ENCODE measurements at regions not wholly inside any gene's neighbourhood (a gene's known extent, or its start where the extent isn't known, plus 50 kb on each side); places are given as distances from the start of the nearest gene placed in this dataset.

DNA sequence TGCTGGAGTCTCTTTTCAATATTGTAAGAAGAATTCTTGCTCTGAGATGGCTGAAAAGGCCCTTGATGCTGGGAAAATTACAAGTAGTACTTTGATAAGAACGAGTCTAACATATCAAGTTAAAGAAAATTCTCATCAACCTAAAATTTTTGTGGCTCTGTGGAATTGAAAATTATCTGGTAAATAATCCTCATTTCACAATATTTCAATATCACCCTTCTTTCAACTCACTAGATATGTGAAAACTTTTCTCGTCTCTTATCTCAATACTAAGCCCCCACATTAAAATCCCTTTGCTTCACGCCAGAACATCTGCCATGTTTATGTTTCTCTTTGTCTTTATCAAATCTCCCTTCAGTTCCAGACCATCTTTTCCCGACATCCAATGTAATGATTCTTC is 448.8 kb downstream of the ZNF516 start:
- no peak for TF ChIP-seq EGR1 (IDR thresholded peaks at IDR 0.05)
- TF ChIP-seq RAD21 (IDR thresholded peaks at IDR 0.05; ENCODE audit: low read depth): no peak
- no peak for TF ChIP-seq EP300 (IDR thresholded peaks at IDR 0.05; ENCODE audit: borderline replicate concordance)
- no peak for TF ChIP-seq TEAD4 (IDR thresholded peaks at IDR 0.05)
- TF ChIP-seq, protein P1, sequence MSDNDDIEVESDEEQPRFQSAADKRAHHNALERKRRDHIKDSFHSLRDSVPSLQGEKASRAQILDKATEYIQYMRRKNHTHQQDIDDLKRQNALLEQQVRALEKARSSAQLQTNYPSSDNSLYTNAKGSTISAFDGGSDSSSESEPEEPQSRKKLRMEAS (IDR thresholded peaks at IDR 0.05): no peak
- TF ChIP-seq ZBTB7A (IDR thresholded peaks at IDR 0.05; ENCODE audit: low read depth): no peak
- TF ChIP-seq FOXM1 (IDR thresholded peaks at IDR 0.05; ENCODE audit: borderline replicate concordance, low read depth): no peak
- no peak for TF ChIP-seq YY1 (IDR thresholded peaks at IDR 0.05; ENCODE audit: low read depth)
- TF ChIP-seq TAF1 (IDR thresholded peaks at IDR 0.05; ENCODE audit: low read depth): no peak
- TF ChIP-seq, protein P2, sequence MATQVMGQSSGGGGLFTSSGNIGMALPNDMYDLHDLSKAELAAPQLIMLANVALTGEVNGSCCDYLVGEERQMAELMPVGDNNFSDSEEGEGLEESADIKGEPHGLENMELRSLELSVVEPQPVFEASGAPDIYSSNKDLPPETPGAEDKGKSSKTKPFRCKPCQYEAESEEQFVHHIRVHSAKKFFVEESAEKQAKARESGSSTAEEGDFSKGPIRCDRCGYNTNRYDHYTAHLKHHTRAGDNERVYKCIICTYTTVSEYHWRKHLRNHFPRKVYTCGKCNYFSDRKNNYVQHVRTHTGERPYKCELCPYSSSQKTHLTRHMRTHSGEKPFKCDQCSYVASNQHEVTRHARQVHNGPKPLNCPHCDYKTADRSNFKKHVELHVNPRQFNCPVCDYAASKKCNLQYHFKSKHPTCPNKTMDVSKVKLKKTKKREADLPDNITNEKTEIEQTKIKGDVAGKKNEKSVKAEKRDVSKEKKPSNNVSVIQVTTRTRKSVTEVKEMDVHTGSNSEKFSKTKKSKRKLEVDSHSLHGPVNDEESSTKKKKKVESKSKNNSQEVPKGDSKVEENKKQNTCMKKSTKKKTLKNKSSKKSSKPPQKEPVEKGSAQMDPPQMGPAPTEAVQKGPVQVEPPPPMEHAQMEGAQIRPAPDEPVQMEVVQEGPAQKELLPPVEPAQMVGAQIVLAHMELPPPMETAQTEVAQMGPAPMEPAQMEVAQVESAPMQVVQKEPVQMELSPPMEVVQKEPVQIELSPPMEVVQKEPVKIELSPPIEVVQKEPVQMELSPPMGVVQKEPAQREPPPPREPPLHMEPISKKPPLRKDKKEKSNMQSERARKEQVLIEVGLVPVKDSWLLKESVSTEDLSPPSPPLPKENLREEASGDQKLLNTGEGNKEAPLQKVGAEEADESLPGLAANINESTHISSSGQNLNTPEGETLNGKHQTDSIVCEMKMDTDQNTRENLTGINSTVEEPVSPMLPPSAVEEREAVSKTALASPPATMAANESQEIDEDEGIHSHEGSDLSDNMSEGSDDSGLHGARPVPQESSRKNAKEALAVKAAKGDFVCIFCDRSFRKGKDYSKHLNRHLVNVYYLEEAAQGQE (IDR thresholded peaks at IDR 0.05; ENCODE audit: low read depth): no peak
- no peak for TF ChIP-seq CEBPB (IDR thresholded peaks at IDR 0.05)

DNA sequence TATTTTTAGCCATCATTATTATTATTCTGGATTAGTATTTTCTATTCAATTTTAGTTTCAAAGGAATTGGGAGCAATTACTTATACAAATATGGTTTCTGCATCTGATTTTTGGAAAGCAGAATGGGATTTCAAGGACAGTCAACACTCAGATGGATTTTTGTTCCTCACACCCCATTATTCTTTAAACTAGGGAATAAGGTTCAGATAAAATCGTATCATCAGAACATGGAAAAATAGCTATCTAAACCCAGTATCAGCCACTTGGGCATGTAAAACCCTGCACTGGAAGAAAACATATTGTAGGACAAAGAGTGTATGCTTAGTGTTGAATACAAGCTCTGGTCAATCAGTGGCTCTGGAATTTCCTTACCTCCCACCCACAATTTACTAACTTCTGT is 452.5 kb downstream of the ZNF516 start:
- TF ChIP-seq ZBTB7A (IDR thresholded peaks at IDR 0.05; ENCODE audit: low read depth) (no peak), TCF12 (IDR thresholded peaks at IDR 0.05; ENCODE audit: low read depth) (no peak), NFIC (IDR thresholded peaks at IDR 0.05) (no peak), FOXM1 (IDR thresholded peaks at IDR 0.05; ENCODE audit: borderline replicate concordance, low read depth) (no peak), CEBPB (IDR thresholded peaks at IDR 0.05) (no peak), CREB1 (IDR thresholded peaks at IDR 0.05; ENCODE audit: low read depth) (no peak), EP300 (IDR thresholded peaks at IDR 0.05; ENCODE audit: borderline replicate concordance) (no peak), TEAD4 (IDR thresholded peaks at IDR 0.05) (no peak), YY1 (IDR thresholded peaks at IDR 0.05; ENCODE audit: low read depth) (no peak), EGR1 (IDR thresholded peaks at IDR 0.05) (no peak)
- TF ChIP-seq, protein P2 (IDR thresholded peaks at IDR 0.05; ENCODE audit: low read depth): no peak
- TF ChIP-seq, protein P1 (IDR thresholded peaks at IDR 0.05): no peak
- TF ChIP-seq, protein P3, sequence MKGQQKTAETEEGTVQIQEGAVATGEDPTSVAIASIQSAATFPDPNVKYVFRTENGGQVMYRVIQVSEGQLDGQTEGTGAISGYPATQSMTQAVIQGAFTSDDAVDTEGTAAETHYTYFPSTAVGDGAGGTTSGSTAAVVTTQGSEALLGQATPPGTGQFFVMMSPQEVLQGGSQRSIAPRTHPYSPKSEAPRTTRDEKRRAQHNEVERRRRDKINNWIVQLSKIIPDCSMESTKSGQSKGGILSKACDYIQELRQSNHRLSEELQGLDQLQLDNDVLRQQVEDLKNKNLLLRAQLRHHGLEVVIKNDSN (IDR thresholded peaks at IDR 0.05): no peak

DNA sequence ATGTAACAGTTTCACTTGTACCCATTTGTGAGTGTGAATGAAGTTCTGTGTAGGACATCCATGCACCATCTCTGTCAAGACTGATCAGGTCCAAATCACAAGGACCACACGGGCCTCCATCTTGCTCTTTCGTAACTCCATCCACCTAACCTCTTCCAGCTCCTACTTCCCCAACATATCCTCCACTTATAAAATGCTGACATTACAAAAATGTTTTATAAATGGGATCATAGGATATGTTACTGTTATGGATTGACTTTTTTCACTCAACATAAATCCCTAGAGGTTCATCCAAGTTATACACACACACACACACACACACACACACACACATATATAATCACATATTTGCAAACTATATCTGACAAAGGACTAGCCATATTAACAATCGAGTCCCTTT is 476.8 kb downstream of the ZNF516 start:
- TF ChIP-seq, protein P2 (IDR thresholded peaks at IDR 0.05; ENCODE audit: low read depth): no peak
- TF ChIP-seq CREB1 (IDR thresholded peaks at IDR 0.05; ENCODE audit: low read depth) (no peak), EP300 (IDR thresholded peaks at IDR 0.05; ENCODE audit: borderline replicate concordance) (no peak), ZBTB7A (IDR thresholded peaks at IDR 0.05; ENCODE audit: low read depth) (no peak), TEAD4 (IDR thresholded peaks at IDR 0.05) (no peak), TCF12 (IDR thresholded peaks at IDR 0.05; ENCODE audit: low read depth) (no peak), YY1 (IDR thresholded peaks at IDR 0.05; ENCODE audit: low read depth) (no peak), RAD21 (IDR thresholded peaks at IDR 0.05; ENCODE audit: low read depth) (no peak), CEBPB (IDR thresholded peaks at IDR 0.05) (no peak), EGR1 (IDR thresholded peaks at IDR 0.05) (no peak), TAF1 (IDR thresholded peaks at IDR 0.05; ENCODE audit: low read depth) (no peak), NFIC (IDR thresholded peaks at IDR 0.05) (no peak), FOXM1 (IDR thresholded peaks at IDR 0.05; ENCODE audit: borderline replicate concordance, low read depth) (no peak)
- TF ChIP-seq, protein P3 (IDR thresholded peaks at IDR 0.05): no peak
- TF ChIP-seq, protein P1 (IDR thresholded peaks at IDR 0.05): no peak

DNA sequence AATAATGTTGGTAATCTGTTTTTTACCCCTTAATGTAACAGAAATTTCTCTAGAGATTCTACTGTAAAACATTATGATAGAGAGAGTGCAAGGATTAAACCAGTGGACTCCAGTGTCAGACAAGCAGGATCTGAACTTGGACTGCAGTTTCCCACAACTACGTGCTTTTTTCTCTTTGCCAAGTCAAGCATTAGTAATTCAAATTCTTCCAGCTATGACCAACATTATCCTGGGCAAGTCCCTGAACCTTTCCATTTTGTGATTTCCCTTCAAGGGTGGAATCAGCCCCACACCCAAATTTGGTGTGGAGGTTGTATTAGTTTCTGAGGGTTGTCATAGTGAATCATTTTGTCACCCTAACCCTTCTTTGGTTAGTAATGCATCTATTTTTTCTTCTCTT is 482.0 kb downstream of the ZNF516 start:
- no peak for TF ChIP-seq ZBTB7A (IDR thresholded peaks at IDR 0.05; ENCODE audit: low read depth)
- TF ChIP-seq, protein P2 (IDR thresholded peaks at IDR 0.05; ENCODE audit: low read depth): no peak

Measured in Ishikawa (cell line).